ENCODE measurements at regions not wholly inside any gene's neighbourhood (a gene's known extent, or its start where the extent isn't known, plus 50 kb on each side); places are given as distances from the start of the nearest gene placed in this dataset.
A peak's percentile ranks its signal among the peaks of the same experiment; 100 is the strongest.

DNA sequence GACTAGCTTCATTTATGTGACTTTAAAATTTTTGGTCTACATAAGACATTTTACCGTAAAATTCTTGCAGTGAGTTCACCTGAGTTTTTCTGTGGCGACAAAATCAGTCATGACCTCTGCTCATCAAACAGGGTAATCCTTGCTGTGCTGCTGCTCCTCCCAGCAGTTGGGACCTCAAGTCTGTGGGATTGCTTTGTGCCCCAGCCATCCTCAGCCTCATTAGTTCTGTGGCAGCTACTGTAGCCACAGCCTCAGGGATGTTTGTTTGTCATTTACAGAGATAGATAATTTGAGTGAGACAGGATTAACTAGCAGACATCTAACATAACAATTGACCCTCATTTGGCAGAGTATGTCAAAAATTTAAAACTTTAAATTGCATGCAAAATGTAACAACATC, 357.0 kb downstream of the PCNX1 start:
- DNase-seq (ENCODE audit: low spot score), result no peak
- TF ChIP-seq, protein P1, sequence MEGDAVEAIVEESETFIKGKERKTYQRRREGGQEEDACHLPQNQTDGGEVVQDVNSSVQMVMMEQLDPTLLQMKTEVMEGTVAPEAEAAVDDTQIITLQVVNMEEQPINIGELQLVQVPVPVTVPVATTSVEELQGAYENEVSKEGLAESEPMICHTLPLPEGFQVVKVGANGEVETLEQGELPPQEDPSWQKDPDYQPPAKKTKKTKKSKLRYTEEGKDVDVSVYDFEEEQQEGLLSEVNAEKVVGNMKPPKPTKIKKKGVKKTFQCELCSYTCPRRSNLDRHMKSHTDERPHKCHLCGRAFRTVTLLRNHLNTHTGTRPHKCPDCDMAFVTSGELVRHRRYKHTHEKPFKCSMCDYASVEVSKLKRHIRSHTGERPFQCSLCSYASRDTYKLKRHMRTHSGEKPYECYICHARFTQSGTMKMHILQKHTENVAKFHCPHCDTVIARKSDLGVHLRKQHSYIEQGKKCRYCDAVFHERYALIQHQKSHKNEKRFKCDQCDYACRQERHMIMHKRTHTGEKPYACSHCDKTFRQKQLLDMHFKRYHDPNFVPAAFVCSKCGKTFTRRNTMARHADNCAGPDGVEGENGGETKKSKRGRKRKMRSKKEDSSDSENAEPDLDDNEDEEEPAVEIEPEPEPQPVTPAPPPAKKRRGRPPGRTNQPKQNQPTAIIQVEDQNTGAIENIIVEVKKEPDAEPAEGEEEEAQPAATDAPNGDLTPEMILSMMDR (IDR thresholded peaks at IDR 0.05; ENCODE audit: extremely low read depth, insufficient read depth, missing control alignments), result no peak
- in situ Hi-C loops (cut with MboI; ENCODE audit: low pct_unique_long_range_greater_than_20kb, low sequenced_read_pairs, unreplicated experiment), result no loop called here

- peak; percentile 49 for DNase-seq (ENCODE audit: low spot score)
These were observed 359.8 kb downstream of the PCNX1 start for GRCh38 chr14:71267007-71267513.

DNA sequence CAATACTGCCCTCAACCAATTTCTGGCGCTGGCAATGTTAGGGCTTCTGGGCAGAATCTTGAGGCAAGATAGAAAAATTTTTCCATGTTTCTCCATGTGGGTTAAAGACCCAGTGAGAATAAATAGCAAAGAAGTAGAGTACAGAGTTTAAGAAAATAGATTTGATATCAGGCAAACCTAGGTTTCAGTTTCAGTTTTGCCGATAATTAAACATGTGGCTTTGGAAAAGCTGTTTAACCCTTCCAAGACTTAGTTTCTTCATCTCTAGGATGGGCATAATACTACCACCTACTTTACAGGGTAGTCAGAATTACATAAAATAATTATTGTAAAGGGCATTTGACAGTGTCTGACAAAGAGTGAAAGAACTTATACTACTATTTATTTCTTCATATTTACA, 360.4 kb downstream of the PCNX1 start:
- in situ Hi-C loops (cut with MboI; ENCODE audit: low pct_unique_long_range_greater_than_20kb, low sequenced_read_pairs, unreplicated experiment), result no loop called here
- DNase-seq (ENCODE audit: low spot score), result no peak
- TF ChIP-seq, protein P1 (IDR thresholded peaks at IDR 0.05; ENCODE audit: extremely low read depth, insufficient read depth, missing control alignments), result no peak

More at GRCh38 chr14:71267007-71267513, 359.8 kb downstream of the PCNX1 start:
- TF ChIP-seq, protein P1 (IDR thresholded peaks at IDR 0.05; ENCODE audit: extremely low read depth, insufficient read depth, missing control alignments), result no peak
- in situ Hi-C loops (cut with MboI; ENCODE audit: low pct_unique_long_range_greater_than_20kb, low sequenced_read_pairs, unreplicated experiment), result no loop called here

DNA sequence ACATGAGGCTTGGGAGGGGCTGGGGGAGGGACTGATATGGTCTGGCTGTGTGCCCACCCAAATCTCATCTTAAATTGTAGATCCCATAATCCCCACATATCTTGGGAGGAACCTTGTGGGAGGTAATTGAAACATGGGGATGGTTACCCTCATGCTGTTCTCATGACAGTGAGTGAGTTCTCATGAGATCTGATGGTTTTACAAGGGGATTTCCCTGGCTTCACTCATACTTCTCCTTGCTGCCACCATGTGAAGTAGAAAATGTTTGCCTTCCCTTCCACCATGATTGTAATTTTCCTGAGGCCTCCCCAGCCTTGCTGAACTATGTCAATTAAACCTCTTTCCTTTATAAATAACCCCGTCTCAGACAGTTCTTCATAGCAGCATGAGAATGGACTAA, 362.9 kb downstream of the PCNX1 start:
- no peak for DNase-seq (ENCODE audit: low spot score)
- TF ChIP-seq, protein P1 (IDR thresholded peaks at IDR 0.05; ENCODE audit: extremely low read depth, insufficient read depth, missing control alignments), result no peak
- in situ Hi-C loops (cut with MboI; ENCODE audit: low pct_unique_long_range_greater_than_20kb, low sequenced_read_pairs, unreplicated experiment), result no loop called here

- in situ Hi-C loops (cut with MboI; ENCODE audit: low pct_unique_long_range_greater_than_20kb, low sequenced_read_pairs, unreplicated experiment), result no loop called here
- DNase-seq (ENCODE audit: low spot score), result no peak
These were observed 364.1 kb downstream of the PCNX1 start for GRCh38 chr14:71271166-71271945.

DNA sequence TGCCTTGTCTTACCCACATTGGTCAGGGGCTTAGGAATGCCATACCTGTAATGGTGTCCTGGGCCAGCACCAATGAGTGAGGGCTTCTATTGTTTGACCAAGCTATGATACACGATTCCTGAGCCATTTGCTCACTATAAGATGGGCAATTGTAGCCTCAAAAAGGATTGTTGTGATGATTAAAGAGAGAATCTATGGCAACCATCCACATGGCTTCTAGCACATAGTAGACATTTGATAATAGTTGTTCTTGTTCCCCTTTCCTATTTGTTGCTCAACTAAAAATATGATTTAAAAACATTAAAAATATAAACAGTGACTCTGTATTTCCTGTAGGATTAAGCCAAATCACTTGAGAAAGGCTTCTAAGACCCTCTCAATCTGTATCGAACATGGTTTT, 366.1 kb downstream of the PCNX1 start:
- no peak for DNase-seq (ENCODE audit: low spot score)
- TF ChIP-seq, protein P1 (IDR thresholded peaks at IDR 0.05; ENCODE audit: extremely low read depth, insufficient read depth, missing control alignments), result no peak
- in situ Hi-C loops (cut with MboI; ENCODE audit: low pct_unique_long_range_greater_than_20kb, low sequenced_read_pairs, unreplicated experiment), result no loop called here

More at GRCh38 chr14:71271166-71271945, 364.1 kb downstream of the PCNX1 start:
- TF ChIP-seq, protein P1 (IDR thresholded peaks at IDR 0.05; ENCODE audit: extremely low read depth, insufficient read depth, missing control alignments), result no peak
